ENCODE measurements at regions not wholly inside any gene's neighbourhood (a gene's known extent, or its start where the extent isn't known, plus 50 kb on each side); places are given as distances from the start of the nearest gene placed in this dataset.

GRCh38 chr9:124179196-124180071 lies 78.3 kb upstream of the NEK6 start:
- no peak for DNase-seq

DNA sequence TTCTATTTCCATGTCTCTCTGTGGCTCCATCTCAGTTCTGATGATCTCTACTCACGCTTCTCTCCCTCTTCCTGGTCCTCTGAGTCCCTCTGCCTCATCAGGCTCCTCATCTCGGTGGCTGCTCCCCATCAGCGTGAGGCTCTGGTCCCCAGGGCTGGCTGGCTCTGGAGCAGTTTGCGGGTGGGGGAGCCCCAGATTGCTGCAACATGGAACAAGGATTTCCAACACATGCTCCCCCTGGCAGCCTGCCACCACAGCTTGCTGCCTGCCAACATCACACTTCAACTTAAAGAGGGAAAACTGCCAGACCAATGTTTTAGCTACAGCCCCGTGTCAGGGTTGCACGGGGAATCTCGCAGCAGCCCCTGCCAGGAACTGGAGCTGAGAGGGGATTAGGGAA lies 77.2 kb upstream of the NEK6 start:
- DNase-seq: no peak

DNA sequence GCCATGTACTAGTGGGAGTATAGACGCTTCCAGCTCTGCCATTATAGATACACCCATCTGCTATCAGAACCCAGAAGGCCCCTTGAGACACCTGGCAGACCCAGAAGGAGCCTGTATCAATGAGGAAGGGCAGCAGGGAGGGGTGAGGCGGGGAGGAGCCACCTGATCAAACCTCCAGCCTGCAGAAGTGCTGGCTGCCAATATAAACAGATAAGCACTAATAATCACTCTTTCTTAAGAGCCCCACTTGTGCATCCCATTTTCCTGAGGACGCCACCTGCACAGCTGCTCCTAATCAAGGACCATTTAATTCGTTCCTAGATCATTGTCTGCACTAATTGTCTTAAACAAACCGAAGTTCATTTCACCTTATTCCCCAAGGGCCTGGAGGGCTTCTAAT lies 75.0 kb upstream of the NEK6 start:
- DNase-seq: no peak

DNA sequence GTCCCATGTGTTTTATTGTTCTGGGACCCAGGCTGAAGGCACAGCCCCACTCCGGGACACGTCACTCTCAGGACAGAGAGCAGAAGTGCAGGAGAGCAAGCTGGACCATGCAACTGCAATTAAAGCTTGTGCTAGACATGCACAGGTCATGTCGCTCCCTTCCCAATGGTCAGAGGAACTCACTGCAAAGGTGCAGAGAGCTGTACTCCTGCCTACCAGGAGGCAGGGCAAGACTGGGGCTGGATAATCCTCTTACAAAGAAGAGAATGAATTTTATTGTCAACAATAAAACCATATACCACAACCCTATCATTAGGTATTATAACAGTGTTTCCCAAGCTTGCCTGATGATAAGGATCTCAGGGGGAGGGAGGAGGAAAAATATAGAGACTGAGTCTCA lies 74.0 kb upstream of the NEK6 start:
- DNase-seq: no peak

DNA sequence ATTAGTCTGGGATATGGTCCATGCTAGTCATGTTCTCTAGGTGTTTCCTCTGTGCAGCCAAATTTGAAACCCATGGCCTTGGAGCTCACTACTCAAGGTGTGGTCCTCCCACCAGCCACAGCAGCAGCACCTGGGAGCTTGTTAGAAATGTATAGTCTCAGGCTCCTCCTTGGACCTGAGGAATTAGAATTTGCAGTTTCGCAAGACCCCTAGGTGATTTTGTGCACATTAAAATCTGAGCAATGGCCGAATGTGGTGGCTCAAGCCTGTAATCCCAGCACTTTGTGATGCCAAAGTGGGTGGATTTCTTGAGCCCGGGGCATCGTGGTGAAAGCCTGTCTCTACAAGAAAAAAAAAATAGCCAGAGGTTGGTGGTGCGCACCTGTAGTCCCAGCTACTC lies 72.3 kb upstream of the NEK6 start:
- no peak for DNase-seq

DNA sequence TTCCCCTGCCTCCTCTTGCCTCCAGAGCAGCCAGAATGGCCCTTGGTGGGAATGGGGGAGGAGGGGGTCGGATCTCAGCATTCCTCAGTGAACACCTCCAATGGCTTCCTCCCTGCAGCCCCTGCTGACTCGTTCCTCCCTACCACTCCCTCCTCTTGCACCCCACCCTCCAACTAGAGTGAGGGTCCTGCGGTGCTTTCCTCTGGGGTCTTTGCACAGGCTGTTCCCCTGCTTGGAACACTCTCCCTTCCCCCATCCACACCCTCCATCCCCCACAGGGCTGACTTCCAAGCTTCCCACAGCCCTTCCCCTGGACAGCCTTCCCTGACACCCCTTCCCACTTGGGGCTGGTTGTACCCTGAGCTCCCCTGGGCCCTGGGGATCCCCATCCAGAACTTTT lies 70.4 kb upstream of the NEK6 start:
- DNase-seq: no peak

DNA sequence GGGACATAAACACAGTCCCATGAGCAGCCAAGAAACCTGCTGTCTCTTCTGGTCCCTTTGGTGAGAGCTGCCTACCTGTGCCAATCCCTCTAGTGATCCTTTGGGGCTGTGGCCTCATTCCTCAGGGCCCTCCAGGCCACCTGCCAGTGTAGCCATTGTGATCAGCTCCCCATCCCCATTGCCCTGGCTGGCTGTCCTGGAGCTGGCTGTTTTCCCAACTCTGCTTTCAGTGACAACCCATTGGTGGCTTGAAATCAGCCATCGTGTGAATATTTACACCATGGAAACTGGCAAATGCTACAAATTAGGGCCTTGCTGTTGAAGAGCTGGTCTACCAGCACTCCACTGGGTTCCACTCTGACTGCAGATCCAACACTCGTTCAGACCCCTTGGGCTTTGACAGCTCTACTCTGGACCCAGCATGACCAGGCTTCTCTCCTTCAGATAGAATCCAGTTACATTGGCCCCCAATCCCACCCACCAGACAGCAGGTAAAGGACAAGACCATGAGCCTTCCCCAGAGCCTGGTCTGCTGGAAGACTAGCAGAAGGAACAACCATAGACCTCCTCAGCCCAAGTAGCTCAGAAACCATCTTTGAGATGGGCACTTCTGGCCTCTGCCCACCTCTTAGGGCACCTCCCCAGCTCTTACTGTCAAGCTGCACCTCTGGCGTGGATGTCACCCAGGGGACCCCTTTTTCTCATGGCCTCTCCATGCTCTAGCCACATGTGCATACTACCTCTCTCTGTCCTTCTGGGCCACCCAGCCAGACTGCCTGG lies 69.2 kb upstream of the NEK6 start:
- no peak for DNase-seq

DNA sequence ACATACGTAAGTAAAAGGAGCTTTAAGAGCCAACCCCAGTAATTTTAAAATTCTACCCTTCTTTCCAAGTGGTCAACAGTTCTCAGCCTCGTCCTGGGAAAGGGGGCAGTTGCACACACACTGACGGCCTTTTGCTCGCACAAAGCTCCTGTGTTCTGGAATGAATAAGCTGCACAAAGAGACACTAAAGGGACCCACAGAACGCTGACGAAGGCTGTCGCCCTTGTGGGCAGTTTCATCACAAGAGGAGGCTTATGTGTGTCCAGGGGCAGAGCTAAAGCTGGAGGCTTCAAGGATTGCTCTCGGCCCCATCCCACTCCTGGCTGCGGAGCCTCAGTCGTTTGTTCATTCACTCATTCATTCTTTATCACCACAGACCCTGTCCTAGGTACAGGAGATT lies 67.0 kb upstream of the NEK6 start:
- no peak for DNase-seq

- DNase-seq: no peak
Measured at GRCh38 chr9:124191691-124192395, 65.9 kb upstream of the NEK6 start.

GRCh38 chr9:124196814-124197176 lies 61.0 kb upstream of the NEK6 start:
- no peak for DNase-seq

GRCh38 chr9:124197177-124198095 lies 60.3 kb upstream of the NEK6 start:
- peak; percentile 27 for DNase-seq

DNA sequence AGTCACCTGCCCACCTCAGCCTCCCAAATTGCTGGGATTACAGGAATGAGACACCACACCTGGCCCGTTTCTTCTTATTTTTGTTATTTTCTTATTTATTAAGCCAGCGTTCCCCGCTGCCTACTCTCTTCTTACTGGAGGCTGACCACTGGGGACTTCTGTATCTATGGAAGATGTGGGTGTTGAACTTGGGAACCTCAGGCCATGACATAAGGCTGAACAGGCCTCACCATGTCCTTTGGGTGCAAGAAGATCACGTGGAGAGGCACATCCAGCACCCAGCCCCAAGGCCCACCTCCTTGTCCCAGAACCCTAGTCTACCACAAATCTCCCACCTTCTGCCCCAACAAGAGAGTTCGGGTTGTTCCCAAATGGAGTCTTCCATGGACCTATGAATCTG lies 59.4 kb upstream of the NEK6 start:
- no peak for DNase-seq

DNA sequence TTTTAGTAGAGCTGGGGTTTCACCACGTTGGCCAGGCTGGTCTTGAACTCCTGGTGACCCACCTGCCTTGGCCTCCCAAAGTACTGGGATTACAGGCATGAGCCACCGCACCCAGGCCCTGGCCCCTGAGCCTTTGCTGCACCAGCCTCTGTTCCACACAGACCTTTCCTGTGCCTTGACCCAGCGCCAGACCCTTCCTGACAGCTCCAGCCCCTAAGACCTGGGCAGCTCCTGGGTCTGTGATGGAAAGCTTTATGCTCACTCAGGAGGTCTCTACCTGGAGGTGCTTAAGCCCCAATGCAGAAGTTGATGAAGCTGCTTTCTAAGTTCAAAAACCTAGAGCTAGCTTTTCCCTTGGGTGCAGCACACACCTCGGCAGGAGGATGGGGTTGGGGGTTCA lies 58.8 kb upstream of the NEK6 start:
- no peak for DNase-seq

DNA sequence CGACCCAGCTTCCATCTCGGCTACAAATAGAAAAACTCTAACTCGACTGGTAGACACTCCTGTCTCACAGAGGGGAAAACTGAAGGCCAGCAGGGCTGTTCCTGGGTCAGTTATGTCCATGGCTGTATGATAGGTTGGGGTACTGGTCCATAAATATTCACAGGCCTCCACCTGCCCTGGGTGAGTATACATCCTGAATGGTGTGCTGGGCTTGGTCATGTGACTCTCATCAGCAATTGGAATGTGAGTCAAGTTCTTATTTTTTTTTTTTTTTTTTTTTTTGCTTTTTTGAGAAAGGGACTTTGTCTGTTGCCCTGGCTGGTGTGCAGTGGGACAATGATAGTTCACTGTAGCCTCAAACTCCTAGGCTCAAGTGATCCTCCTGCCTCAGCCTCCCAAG lies 58.3 kb upstream of the NEK6 start:
- DNase-seq: no peak

DNA sequence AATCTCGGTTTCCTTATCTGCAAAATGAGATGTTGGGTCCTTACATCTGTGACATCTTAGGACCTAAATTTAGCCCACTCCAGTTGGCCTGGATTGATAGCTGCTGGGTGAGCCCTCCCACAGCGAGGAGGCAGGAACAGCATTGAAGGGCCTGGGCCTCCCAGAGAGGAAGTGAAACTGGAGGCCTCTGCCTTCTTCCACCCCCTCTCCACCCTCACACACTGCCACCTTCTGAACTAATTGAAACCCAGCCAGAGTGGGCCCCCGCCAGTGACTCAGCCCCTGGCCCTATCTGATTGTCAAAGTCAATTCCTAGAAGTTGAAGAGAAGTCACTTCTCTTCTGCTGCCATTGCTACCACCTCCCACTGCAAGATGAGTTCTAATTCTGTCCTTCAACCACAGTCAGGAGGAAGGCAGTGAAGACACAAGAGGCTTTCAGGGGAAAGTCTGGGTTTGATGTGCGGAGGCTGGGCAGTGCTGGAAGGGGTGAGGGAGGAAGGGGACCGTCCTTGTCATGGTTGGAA lies 55.2 kb upstream of the NEK6 start:
- DNase-seq: peak; percentile 63

DNA sequence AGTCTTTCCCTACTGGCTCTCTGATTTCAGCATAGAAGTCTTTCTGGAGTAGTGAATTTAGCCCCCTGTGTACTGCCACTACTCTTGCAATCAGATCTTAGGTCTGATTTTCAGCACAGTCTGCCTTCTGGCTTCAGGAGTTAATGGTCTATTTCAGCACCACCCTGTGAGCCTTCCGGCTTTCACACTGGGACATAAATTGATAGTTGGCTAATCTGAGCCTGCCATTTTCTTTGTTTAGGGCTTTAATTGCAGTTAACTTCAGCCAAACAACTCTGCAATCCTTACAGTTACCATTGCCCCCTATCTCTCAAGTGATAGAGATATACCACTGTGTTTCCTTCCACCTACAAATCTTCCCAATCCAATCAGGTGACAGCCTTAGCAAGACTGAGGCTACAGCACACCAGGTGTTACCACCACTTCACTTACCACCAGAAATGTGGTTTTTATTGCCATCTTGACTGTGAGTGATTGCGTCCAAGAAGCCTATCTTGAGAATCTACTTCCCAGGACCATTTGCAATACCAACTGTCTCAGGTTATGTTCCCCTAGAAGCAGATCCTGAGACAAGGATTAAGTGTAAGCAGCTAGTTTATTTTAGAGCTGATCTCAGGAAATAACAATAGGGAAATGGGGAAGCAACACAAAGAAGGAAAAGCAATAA lies 51.9 kb upstream of the NEK6 start:
- no peak for DNase-seq

GRCh38 chr9:124206391-124206790 lies 51.4 kb upstream of the NEK6 start:
- no peak for DNase-seq
